ENCODE measurements at regions not wholly inside any gene's neighbourhood (a gene's known extent, or its start where the extent isn't known, plus 50 kb on each side); places are given as distances from the start of the nearest gene placed in this dataset.

DNA sequence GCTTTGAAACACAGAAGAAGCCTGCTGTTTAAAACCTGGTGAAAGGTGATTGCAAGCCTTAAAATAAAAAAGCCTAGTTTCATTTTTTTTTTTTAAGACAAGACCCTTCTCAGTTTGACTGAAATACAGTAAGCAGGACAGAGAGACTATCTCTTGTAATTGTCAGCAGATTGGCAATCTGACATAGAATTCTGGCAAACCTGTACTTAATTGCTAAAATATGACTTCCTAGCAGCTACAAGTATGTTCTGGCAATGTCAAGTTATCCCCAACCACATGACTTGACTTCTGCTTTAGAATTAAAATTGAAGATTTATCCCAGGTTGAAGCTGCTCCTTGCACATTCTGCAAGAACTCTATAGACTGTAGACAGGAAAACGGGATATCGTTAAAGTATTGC is 232.8 kb upstream of the NR2F2 start:
- DNase-seq (ENCODE audit: low spot score): no peak

DNA sequence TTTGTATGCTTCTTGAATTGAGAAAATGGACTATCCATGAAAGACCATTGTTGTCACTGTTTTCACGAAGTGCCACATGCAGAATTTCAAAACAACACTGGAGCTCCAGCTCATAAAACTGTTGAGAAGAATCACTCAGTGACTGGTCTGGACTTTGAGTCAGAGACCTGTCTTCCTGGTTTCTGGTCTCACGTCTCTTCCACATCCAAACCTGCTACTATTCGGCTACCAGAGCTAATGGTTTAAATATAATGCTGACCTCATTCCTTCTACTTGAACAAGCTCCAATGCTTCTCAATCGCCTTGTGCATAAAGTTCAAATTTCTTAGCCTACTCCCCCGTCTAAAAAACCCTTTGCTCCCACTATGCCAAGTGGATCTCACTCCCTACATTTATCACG is 227.9 kb upstream of the NR2F2 start:
- no peak for DNase-seq (ENCODE audit: low spot score)

DNA sequence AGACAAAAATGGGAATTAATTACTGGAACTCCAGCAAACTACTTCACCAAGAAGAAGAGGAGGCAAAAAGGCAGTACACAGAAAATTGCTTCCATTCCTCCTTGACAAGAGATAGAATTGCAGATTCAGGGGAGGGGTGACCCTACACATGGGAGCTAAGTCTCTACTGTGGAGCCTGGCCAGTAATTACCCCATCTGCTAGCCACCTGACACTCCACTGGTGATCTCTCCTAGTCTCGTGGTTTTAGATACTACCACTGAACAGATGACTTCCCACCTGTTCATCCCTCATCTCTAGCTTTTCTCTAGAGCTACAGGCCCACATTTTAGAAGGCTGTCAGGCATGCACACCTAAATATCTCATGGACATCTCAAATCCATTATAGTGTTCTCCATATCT is 224.3 kb upstream of the NR2F2 start:
- no peak for DNase-seq (ENCODE audit: low spot score)

DNA sequence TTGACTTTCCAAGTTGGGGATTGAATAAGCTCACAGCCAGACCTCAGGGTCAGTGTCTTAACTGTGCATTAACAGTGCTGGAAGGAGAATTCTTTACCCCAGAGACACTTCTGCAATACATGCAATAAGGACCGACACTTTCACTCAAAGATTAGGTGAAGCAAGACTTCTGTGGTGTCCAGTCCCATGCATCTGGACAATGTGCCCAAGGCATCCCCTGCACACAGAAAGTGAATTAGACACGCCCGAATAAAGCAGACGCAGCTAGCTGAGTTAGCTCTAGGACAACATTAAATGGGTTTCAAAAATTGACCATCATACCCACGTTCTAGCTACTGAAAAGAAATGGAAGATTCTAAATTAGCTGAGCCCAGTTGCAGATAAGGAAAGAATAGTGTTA is 223.9 kb upstream of the NR2F2 start:
- no peak for DNase-seq (ENCODE audit: low spot score)

DNA sequence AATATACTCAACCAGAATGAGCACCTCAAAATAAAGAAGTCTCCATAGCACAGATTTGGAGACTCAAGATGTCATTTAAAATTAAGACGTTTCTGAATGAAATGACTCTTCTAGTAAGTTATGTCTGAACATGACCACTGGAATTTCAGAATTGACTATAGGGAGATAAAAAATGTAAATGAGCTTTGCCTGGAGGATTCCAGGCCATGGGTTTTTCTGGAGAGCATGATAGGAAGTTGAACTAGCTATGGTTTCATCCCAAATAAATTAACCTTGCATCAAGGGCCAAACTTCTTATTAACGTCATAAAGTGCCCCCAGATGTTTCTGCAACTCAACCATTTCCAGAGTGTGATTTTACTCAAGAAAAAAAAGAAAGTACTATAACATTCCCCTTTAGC is 222.6 kb upstream of the NR2F2 start:
- DNase-seq (ENCODE audit: low spot score): no peak

DNA sequence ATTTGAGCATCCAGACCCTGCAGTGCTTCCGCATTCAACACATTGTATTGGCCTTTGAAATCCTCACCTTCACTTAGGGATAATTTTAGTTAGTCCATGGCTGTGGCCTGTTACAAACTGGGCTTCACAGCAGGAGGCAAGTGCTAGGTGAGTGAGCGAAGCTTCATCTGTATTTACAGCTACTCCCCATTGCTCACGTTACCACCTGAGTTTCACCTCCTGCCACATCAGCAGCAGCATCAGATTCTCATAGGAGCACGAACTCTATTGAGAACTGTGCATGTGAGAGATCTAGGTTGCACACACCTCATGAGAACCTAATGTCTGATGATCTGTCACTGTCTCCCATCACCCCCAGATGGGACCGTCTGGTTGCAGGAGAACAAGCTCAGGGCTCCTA is 222.1 kb upstream of the NR2F2 start:
- no peak for DNase-seq (ENCODE audit: low spot score)

DNA sequence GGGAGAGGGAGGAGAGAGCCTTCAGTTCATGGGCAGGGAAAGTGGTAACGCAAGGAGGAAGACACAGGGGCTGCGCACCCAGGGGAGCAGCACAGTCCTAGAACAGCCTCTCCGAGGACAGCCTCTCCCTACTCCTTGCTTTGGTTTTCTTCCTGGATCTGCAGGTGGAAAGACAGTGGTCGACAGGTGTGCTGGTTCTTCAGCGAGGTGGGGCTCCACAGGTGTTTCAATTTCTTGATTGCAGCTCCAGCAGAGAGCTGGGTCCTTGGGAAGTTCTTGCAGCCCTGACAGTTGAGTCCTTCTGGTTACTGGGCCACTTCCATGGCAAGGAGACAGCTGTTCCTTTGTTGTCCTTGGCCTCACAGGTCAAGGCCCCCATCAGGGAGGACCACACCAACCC is 220.7 kb upstream of the NR2F2 start:
- no peak for DNase-seq (ENCODE audit: low spot score)

DNA sequence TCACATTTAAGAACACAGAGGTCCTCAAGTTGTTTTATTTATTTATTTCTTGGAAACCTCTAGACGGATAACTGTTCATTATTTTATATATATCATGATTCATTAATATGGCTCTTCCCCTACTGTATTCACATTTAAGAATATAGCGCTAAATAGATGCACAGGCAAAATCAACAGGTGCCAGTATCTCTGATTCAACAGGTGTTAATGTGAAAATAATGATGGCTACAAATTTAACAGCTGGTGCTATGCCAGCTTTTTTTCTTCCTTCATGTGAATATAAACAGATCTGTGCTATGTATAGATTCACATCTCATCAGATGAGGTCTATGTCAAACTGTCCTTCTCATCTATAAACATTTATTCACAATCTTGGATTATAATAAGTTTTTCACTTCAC is 218.5 kb upstream of the NR2F2 start:
- no peak for DNase-seq (ENCODE audit: low spot score)

DNA sequence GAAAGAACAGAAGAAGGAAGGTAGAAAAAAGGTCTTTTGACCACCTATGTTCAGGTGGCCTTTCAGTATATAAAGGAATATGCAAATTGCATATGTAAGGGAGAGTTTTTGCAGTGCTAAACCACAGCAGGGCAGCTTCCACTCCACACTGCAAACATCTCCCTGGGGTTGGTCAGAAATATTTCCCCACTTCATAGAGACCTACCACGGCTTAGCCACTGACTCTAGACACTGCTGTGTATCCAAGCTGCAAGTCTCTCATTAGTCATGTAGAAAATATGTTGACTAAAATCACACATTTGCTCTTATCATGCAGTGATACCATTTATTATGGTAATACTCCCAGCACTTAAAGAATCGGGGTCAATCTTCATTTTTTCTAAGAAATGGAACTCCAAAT is 214.9 kb upstream of the NR2F2 start:
- DNase-seq (ENCODE audit: low spot score): no peak

DNA sequence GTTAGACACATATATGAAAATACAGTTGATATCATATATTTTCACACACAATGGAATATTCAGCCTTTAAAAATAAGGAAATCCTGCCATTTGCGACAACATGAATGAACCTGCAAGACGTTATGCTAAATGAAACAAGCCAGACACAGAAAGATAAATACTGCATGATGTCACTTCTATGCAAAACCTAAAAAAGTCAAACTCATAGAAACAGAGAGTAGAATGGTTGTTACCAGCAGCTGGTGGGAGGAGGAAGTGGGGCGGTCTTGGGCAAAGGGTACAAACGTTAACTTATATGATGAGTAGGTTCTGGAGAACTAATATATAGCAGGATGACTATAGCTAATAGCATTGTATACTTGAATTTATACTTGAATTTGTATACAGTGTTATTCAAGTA is 213.2 kb upstream of the NR2F2 start:
- no peak for DNase-seq (ENCODE audit: low spot score)

DNA sequence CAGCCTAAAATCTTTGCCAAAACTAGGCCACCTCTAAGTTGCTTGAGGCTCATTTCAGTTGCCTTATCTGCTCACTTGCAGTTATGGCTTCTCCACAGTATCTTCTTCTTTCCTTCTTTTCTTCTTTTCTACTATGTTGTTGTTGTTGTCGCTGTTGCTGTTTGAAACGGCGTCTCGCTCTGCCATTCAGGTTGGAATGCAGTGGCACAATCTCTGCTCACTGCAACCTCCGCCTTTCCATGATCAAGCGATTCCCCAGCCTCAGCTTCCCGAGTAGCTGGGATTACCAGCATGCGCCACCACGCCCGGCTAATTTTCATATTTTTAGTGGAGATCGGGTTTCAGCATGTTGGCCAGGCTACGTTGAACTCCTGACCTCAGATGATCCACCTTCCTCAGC is 210.8 kb upstream of the NR2F2 start:
- DNase-seq (ENCODE audit: low spot score): no peak

DNA sequence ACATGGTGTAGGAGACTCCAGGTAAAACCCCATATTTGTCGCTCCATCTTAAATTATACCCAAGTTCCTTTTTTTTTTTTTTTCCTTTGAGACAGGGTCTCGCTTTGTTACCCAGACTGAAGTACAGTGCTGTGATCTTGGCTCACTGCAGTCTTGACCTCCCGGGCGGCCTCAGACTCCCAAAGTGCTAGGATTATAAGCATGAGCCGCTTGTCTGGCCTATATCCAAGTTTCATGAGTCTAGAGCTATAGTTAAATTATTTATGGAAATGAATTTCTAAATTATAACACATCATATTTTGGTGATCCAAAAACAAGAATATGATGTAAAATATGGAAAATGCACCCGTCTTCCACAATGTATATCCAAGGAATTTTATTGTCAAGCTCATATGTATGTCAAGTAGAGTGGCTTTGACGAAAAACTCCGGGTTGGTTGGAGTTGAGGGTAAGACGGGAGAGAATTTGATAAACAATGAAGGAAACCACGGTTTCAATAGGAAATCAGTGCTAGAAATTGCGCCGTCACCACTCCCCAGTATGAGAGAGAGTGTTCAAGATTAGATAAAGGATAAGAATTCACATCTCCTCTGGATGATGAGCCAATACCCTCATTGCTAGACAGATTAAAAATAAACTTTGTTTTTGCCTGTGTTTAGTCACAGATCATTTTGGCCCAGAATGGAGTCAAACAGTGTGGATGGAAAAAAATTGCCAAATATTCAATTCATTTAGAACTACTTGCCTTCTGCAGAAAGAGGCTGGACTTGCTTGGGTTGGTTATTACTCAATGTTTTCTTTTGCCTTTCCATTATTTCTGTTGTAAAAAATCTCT is 209.2 kb upstream of the NR2F2 start:
- no peak for DNase-seq (ENCODE audit: low spot score)

DNA sequence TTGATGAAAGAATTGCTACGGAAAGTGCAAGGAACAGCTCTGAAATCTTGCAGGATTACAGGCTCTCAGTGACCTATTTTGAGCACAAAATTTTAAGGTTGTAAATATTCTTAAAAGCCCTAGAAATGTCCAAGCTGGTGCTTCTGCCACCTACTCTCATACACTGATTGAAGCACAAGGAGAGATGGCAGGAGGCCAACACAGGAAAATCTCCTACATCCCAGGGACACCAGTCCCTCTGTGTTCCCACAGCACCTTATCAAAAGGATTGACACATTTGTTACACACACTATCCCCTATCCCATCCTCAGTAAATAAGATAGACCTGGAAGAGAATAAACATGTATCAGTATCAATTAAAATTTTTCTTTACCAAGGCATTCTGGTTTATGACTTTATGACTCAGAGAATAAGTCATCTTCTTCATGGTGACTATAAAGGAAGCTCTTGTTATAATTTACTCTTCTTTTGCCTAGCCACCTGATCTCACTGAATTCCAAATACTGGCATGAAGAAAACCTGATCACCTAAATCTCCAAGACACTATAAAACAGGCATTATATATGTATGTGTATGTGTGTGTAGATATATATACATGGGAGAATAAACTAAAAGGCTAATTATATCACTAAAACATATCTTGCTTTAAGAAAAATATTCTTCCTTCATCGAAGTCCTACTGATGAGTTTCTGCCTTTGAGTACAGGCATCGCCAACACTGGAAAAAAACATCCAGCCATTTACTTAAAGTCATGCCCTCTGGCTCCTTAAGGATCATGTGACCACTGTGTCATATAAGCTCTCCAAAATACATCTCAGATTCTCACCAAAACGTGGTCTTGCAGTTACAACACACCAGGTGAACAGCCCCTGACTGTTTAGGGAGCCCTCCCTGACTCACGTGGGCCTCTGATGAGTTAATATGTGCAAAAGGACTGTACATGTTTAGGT is 208.1 kb upstream of the NR2F2 start:
- no peak for DNase-seq (ENCODE audit: low spot score)

DNA sequence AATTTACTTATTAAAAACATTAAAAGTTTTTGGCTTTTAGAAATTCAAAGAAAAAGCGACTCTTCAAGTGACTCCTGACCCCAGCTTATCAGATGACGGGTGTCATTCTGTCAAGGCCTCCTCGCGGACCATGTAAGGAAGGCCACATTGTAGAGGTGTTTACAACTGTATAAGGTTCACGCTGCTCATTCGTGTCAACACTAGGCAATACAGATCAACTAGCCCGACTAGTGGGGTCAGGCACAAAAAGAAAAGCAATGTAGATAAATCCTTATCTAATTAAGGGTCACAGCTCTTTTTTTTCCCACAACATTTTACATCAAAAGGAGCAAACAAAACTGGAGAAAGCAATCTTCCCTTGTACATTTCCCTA is 207.5 kb upstream of the NR2F2 start:
- DNase-seq (ENCODE audit: low spot score): peak; percentile 23

DNA sequence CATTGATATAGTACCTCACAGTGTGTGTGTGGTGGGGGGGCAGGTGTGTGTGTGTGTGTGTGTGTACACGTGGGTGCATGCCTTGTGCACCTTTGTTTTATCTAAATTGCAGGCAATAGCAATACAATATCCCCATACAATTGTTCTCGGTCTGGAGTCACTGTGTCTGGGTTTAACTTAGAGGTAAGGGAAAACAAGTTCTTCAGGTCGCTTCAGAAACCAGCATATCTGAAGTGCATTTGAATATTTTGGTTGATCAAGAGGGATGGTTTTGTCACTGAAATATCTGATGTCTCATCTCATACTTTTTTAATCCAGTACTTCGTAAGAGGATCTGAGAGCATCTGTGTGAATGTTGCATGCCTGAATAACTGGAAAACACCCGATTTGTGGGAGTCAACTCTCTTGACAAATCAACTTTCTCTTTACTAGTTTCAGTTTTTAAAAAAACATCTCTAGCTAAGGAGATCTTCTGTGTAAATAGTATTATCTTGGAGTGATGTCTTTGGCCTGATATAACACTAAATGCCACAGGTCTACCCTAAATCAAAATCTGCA is 206.8 kb upstream of the NR2F2 start:
- no peak for DNase-seq (ENCODE audit: low spot score)

DNA sequence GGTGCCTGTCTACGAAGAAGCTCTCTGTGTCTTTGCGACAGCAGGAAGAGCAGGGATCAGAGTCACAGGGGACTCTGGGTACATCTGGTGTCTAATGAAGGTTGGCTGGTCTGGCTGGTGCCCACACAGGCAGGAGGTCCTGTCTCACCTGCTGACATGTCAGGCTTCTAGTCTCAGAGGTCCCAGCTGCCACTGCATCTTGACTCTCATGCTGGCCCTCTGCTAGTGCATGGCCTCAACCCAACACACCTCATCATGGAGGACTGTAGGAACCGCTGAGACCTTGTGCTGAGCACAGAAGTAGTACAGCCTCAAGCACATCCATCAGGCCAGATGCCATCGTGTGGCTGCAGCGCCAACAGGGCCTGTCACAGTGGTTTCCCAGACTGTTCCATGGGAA is 206.1 kb upstream of the NR2F2 start:
- no peak for DNase-seq (ENCODE audit: low spot score)

DNA sequence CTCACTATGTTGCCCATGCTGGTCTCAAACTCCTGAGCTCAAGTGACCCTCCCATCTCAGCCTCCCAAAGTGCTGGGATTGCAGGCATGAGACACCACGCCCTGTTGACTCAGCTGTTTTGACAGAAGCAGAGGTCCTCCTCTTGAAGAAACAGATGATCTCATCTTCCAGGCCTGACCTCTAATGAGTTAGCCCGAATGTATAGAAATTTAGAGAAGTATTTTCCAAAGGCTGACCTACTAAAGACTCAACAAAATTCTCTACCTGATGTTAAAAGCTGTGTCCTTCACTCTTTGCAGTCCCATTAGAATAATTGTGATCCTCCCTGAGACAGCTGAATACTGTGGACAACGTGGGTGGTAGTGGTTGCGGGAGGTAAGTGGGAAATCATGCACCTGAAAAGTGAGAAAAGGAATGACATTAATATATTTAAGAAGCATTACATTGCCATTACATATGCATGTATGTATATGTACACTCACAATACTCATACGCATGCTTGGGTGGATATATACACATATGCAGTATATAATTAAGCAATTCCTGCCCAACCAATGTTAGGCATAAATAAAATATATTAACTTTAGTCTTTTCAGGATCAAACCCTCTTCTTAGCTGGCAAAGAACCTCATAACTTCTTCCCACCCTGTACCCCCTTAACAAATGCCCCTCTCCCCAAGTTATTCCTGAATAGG is 204.6 kb upstream of the NR2F2 start:
- DNase-seq (ENCODE audit: low spot score): no peak

DNA sequence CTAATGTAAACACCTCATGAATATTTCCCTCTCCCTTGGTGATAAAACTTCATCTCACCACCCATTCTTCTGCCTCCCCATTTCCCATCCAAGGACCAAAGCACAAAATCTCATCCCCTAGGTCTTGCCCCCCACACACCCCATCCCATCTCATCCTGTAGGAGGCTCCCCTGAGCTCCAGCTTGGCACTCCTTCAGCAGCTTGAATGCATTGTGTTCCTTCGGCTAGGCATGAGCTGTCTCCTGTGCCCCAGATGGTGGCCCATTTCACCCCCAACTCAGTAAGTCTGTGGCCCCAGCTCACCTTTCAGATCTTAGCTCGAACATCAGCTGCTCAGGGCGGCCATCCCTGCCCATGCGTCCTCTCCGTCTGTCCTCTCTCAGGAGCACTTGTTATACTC is 203.6 kb upstream of the NR2F2 start:
- DNase-seq (ENCODE audit: low spot score): no peak

DNA sequence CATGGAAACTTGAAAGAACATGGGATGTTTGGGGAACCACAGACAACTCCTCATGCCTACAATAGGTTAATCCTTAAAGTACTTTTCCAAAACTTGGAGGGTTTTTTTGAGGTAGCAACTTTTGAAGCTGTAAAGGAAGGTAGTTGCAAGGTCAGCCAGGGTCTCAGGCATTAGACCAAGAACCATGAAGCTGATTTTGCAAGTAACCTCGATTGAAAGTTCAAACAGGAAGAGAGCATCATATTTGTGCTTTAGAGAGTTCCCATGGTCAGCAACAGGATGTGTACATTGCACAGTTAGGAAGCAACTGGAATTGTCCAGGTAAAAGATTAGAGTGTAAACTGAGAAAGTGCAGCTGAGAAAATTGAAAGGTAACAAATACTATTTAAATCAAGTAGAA is 199.8 kb upstream of the NR2F2 start:
- DNase-seq (ENCODE audit: low spot score): no peak

DNA sequence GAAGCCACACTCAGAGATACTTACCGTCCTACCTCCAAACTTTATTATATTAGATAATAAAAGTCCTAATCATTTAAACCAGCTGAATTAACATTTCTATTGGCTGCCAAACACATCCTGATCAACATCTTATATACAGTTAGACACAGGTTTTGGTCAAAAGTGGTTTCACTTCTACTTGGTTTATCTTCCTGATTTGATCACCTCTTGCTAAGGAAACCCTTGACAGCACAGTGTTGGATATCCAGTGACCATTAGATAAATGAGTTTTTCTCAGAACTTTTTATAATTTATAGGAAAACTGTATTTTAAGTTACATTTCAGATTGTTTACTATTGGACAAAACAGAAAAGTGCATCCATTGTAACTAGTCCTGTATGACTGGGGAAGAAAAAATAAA is 198.4 kb upstream of the NR2F2 start:
- DNase-seq (ENCODE audit: low spot score): no peak

DNA sequence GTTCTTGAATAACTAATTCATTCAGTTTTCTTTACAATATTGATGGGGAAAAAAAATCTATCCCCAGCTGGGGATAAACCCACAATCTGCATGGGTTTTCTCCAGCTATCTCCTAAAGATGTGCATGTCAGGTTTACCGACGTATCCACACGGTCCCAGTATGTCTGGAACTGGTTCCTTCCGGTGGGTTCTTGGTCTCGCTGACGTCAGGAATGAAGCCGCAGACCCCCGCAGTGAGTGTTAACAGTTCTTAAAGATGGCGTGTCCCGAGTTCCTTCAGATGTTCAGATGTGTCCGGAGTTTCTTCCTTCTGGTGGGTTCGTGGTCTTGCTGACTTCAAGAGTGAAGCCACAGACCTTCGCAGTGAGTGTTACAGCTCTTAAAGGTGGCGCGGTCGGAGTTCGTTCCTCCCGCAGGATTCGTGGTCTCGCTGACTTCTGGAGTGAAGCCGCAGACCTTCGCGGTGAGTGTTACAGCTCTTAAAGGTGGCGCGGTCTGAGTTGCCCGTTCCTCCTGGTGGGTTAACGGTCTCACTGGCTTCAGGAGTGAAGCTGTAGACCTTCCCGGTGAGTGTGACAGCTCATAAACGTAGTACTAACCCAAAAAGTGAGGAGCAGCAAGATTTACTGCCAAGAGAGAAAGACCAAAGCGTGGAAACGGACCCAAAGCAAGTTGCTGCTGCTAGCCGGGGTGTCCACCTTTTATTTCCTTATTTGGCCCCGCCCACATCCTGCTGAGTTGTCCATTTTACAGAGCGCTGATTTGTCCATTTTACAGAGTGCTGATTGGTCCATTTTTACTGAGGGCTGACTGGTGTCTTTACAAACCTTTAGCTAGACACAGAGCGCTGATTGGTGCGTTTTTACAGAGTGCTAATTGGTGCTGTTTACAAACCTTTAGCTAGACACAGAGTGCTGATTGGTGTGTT is 195.1 kb upstream of the NR2F2 start:
- DNase-seq (ENCODE audit: low spot score): no peak
